HG02973 (cell line): ENCODE measurements at regions not wholly inside any gene's neighbourhood (a gene's known extent, or its start where the extent isn't known, plus 50 kb on each side); places are given as distances from the start of the nearest gene placed in this dataset.
A peak's percentile ranks its signal among the peaks of the same experiment; 100 is the strongest.

Experiments
- ATAC-seq: cut with Tn5 transposase; IDR thresholded peaks from one replicate; pipeline ENCODE4 v1.9.1; 2021; ENCODE audit warnings: moderate library complexity; ENCODE audit not compliant: unreplicated experiment

DNA sequence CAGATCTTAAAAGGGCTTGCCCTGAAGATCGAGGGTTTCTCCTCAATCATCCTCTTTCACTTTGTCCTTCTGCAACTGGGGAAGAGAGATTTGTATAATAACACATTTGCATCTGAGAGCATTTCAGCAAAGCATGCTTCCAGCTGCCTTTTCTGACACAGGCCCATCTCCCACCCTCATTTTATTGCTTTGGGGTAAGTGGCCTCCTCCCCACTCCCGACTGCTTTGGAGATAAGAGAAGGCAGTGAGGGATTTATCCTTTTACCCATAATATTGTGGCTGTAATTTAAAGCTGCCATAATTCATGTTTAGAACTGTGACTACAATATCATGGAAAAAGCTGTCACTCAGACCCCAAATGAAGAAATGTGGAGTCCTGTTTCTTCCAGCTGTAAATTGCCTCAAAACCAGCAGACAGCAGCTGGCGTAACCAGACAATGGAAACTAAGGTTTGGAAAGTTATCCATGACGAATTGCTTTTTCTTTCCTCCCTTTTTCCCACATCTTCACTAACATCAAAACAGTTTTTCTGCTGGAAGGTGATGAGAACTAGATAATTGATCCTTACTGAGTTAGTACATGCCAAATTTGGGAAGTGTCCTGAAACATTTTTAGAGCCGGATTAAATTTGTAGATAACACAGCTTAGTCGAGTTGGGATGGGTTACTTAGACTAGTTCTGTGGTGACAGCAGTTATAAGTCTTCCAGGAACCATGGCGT lies 104.2 kb upstream of the PFN2 start:
- peak; percentile 46 for ATAC-seq

GRCh38 chr3:150074277-150074676 lies 103.6 kb upstream of the PFN2 start:
- peak; percentile 60 for ATAC-seq

DNA sequence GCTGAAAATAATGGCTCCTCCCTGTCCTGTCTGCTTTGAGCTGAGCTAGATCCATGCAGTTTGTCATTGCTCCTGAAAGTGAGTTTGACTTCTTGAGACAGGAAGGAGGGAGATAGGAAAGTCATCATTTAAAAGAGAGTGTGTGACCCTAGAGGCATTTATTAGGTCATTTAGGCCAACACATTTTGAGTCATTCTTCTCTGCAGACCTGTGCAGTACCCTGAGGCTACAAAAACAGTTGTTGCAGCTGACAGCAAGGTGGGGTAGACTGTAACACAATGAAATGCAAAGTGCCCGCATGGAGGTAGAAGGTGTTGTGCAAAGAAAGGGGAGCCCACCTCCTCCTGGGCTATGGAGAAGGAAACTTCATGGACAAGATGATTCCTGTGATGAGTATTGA lies 102.8 kb upstream of the PFN2 start:
- ATAC-seq = no peak

- no peak for ATAC-seq
These were observed 102.3 kb upstream of the PFN2 start for GRCh38 chr3:150073031-150073430.

- ATAC-seq = no peak
These were observed 101.9 kb upstream of the PFN2 start for GRCh38 chr3:150072576-150072975.

GRCh38 chr3:150070271-150070670 lies 99.6 kb upstream of the PFN2 start:
- no peak for ATAC-seq

GRCh38 chr3:150069633-150070032 lies 98.9 kb upstream of the PFN2 start:
- no peak for ATAC-seq

GRCh38 chr3:150069154-150069527 lies 98.4 kb upstream of the PFN2 start:
- ATAC-seq = no peak

DNA sequence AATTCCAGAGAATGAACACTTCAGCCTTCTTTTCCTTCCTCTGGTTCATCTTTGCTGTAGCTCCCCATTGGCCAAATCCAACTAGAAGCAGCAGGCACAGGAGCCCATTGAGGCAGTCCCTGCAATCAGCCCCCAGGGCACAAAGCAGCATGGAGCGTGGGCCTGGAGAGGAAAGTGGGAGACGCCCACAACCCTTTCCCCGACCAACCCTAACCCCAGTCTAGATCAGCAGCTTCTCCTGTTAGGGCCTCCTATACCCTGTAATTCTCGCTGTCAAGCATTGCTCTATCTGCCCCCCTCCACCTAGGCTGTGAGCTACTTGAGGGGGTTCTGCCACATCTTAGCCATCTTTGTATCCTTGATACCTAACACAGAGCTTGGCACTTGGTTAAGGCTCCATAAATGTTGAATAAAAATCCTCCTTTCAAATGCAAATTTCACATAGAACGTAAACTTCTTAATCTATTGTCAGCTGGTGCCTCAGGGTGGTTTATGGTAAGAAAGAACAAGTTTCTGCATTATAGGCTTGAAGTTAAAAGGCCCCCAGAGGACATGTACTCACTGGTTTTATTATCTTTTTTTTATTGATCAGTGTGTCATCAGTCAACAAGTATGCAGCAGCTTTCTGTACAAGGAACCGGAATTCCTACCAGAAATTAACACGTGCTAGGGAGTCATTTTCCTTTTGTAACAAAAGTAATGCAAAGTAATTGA lies 97.9 kb upstream of the PFN2 start:
- ATAC-seq = no peak

DNA sequence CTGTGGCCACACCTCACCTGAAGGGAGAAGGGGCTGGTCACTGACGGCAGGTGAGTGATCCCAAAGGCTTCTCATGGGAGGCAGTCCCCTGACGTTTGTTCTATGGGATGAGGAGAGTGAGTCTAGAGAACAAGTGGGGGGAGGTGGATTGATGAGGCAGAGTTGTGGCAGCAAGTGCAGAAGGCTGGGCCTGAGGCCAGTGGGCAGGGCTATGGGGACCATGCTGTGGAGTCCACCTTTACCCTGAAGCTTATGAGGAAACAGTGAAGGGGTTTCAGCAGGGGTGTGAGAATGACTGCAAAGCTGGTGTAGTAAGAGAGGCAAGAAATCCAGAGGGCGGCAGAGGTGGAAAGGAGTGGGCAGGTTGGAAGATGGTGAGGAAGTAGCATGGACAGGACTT lies 96.9 kb upstream of the PFN2 start:
- ATAC-seq = no peak

GRCh38 chr3:150064971-150065370 lies 94.3 kb upstream of the PFN2 start:
- ATAC-seq = no peak

DNA sequence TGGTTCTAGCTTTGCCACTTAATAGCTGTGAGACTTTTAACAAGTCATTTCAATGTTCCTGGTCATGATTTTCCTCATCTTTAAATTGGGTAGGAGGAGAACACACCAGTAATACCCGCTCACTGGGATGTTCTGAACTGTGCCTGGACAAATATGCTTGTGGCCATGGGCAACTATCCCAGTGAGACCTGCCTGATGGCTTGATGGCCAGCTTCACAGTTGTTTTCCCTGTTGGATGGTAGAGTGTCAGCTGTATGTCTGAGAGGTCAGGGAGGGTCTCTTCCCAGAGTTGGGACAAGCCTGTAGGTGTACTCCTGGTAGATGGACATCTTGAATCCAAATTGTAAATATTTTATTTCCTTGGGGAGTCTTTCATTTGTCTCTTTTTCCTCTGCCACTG lies 92.5 kb upstream of the PFN2 start:
- no peak for ATAC-seq

- no peak for ATAC-seq
These were observed 91.8 kb upstream of the PFN2 start for GRCh38 chr3:150062492-150062891.

- no peak for ATAC-seq
These were observed 90.8 kb upstream of the PFN2 start for GRCh38 chr3:150061288-150062024.

DNA sequence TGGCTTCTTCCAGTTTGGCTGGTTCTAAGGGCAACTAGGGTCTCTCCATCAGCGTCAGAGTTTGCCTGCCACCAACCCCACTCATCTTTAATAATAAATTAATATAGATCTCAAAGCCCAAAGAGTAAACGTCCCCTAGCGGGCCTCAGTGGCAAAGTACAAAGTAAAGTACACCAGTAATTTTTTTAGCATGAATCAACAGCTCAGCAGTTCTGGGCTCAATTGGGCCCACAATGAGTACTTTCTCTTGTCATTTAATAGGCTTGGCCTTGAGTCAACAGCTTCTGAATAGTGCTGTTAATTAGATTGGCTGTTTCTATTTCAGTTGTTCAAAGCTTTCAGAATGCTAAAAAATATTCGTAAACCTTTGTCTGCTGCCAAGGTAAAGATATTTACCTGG lies 89.0 kb upstream of the PFN2 start:
- ATAC-seq = no peak

- no peak for ATAC-seq
These were observed 88.5 kb upstream of the PFN2 start for GRCh38 chr3:150059241-150059640.

GRCh38 chr3:150057227-150057626 lies 86.5 kb upstream of the PFN2 start:
- no peak for ATAC-seq

- ATAC-seq = no peak
These were observed 84.6 kb upstream of the PFN2 start for GRCh38 chr3:150055332-150055731.

DNA sequence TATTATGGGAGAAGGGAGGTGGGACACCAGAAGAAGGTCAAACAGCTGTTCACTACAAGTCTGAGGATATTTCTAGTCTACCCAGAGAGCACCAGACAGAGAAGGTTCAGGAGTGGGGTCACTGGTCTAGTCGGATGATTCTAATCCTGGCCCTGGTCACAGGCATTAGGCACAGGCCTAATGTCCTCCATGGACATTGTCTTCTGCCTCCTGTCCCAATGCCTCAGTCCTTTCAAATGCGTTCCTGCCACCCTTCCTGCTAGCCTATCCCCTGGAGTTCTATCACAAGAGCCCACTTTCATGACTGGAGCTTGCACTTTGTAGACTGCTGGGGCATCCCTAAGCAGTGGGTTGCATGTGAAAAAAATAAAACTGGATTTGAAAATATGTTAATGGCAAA lies 83.9 kb upstream of the PFN2 start:
- ATAC-seq = no peak

DNA sequence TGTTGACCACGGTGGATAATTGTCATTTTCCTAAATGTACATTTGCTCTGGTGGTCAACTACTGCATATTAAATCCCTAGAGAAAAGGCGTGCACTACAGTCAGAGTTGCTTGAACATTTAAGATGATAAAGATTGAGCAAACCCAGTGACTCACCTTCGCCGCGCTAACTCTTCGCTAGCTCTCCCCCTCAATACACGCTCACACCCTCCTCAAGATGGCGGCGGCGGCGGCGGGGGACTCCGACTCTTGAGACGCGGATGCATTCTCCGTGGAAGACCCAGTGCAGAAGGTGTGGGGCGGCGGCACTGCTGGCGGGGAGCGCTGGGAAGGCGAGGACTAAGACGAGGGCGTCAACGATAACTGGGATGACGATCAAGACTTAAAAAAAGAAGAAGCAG lies 79.8 kb upstream of the PFN2 start:
- no peak for ATAC-seq

DNA sequence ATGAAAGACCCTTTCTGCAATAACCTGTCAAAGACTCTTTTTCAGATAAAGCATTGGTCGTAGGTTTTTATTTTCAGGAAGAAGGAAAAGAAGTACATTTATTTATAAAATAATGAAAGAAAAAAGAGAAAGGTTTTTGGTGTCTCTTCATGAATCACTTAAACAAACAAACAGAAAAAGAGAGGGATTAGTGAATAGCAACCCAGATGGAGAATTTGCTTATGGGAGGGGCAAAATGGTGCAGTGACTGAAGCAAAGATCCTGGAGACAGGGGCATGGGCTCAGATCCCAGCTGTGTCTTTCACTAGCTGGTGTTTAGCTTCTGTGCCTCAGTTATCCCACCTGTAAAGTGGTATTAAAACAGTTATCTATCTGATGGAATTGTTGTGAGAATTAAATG lies 78.6 kb upstream of the PFN2 start:
- no peak for ATAC-seq

- no peak for ATAC-seq
These were observed 71.2 kb upstream of the PFN2 start for GRCh38 chr3:150041877-150042276.
